IgD-negative memory B cell (primary cell): ENCODE measurements at regions not wholly inside any gene's neighbourhood (a gene's known extent, or its start where the extent isn't known, plus 50 kb on each side); places are given as distances from the start of the nearest gene placed in this dataset.
"Not testable (repeated sequence)": the region's sequence is repeated elsewhere in the genome, so short reads cannot be mapped to it uniquely, and the experiment has no call there.

ENCODE experiments used
- H3K27ac Mint-ChIP-seq, 3 donors: one replicate each; pipeline ENCODE4 v1.8.0; 2020 to 2022; ENCODE audit warnings: mild to moderate bottlenecking in 3 of 3, mixed read lengths in 3 of 3, moderate library complexity in 1 of 3
- H3K27me3 Mint-ChIP-seq: one replicate; pipeline ENCODE4 v1.8.0; 2021; ENCODE audit warnings: mixed read lengths
- H3K36me3 Mint-ChIP-seq: one replicate; pipeline ENCODE4 v1.8.0; 2020; ENCODE audit warnings: mild to moderate bottlenecking, mixed read lengths
- H3K4me1 Mint-ChIP-seq, 3 donors: one replicate each; pipeline ENCODE4 v1.8.0; 2020 to 2022; ENCODE audit warnings: mixed read lengths in 3 of 3, mild to moderate bottlenecking in 1 of 3
- H3K4me3 Mint-ChIP-seq, 4 donors: one replicate each; pipeline ENCODE4 v1.8.0; 2020 to 2022; ENCODE audit warnings: mild to moderate bottlenecking in 4 of 4, mixed read lengths in 4 of 4, moderate library complexity in 3 of 4
- H3K9me3 Mint-ChIP-seq, 3 donors: one replicate each; pipeline ENCODE4 v1.8.0; 2020 to 2021; ENCODE audit warnings: mixed read lengths in 3 of 3, mild to moderate bottlenecking in 1 of 3

DNA sequence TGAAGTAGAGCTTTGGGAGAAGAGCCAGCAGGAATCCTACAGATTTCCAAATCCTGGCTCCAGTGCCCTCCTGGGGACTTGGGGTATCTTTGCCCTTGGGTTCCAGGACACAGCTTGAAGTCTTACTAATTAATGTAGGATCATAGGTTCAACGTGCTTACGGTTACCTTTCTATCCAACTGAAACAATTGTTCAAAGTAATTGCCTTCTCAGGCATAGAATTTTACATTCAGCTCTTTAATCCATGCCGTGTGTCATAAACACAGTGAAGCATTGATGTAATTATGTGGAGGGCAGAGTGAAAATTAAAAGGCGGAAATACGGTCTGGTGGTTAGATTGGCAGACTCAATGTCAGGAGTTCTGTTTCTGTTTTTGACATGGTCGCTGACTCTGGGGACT, 170.4 kb downstream of the COG6 start:
- H3K4me3 Mint-ChIP-seq: peak overlapping the region in 2 of 4 donors; percentile 25 to 30
- H3K4me1 Mint-ChIP-seq: peaks cover 3 to 18% (median 15%) of the 10 kb centered on the region in 3 donors
- H3K27me3 Mint-ChIP-seq: peaks cover 9% of the 10 kb centered on the region
- no peaks in the 10 kb centered on the region for H3K36me3 Mint-ChIP-seq
- H3K27ac Mint-ChIP-seq: no peak overlapping the region
- peaks cover 6 to 13% (median 6%) of the 10 kb centered on the region in 3 donors for H3K9me3 Mint-ChIP-seq

GRCh38 chr13:39835253-39835652, 179.8 kb downstream of the COG6 start:
- H3K27me3 Mint-ChIP-seq: peaks cover 9% of the 10 kb centered on the region
- H3K36me3 Mint-ChIP-seq: peaks cover 2% of the 10 kb centered on the region
- no peak overlapping the region for H3K4me3 Mint-ChIP-seq
- no peaks in the 10 kb centered on the region for H3K9me3 Mint-ChIP-seq
- no peak overlapping the region for H3K27ac Mint-ChIP-seq
- peaks cover 0 to 4% (median 0%) of the 10 kb centered on the region in 3 donors for H3K4me1 Mint-ChIP-seq

DNA sequence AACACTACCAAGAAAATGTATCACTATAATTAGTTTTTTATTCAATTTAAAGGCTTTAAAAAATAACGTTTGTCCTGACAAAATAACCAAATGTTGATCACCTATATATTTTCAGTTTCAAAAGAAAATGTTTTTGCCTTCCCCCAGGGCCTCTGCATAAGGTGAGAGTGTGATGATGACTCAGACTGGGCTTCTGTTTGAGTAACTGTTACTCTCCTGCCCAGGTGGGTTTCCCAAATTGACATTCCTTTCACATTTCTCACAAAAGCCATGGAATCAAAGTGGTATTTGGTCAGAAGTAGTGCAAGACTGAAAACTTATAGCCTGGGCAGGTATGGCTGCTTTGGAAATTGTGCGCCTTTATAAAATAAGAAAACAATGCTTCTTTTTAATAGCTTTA, 180.6 kb downstream of the COG6 start:
- Mint-ChIP-seq H3K4me3 (no peak overlapping the region), H3K27ac (no peak overlapping the region), H3K36me3 (peaks cover 2% of the 10 kb centered on the region), H3K4me1 (peaks cover 0 to 4% (median 0%) of the 10 kb centered on the region in 3 donors), H3K9me3 (no peaks in the 10 kb centered on the region), H3K27me3 (peaks cover 7% of the 10 kb centered on the region)

GRCh38 chr13:39837866-39838265, 182.4 kb downstream of the COG6 start:
- H3K9me3 Mint-ChIP-seq, H3K27me3 Mint-ChIP-seq, H3K4me3 Mint-ChIP-seq, H3K27ac Mint-ChIP-seq, H3K36me3 Mint-ChIP-seq, H3K4me1 Mint-ChIP-seq: not testable (repeated sequence)

- H3K36me3 Mint-ChIP-seq: peaks cover 2% of the 10 kb centered on the region
- H3K4me1 Mint-ChIP-seq: peaks cover 0 to 2% (median 0%) of the 10 kb centered on the region in 3 donors
- no peak overlapping the region for H3K27ac Mint-ChIP-seq
- no peaks in the 10 kb centered on the region for H3K9me3 Mint-ChIP-seq
- peaks cover 9% of the 10 kb centered on the region for H3K27me3 Mint-ChIP-seq
- H3K4me3 Mint-ChIP-seq: no peak overlapping the region
Measured at GRCh38 chr13:39840201-39840600, 184.7 kb downstream of the COG6 start.

DNA sequence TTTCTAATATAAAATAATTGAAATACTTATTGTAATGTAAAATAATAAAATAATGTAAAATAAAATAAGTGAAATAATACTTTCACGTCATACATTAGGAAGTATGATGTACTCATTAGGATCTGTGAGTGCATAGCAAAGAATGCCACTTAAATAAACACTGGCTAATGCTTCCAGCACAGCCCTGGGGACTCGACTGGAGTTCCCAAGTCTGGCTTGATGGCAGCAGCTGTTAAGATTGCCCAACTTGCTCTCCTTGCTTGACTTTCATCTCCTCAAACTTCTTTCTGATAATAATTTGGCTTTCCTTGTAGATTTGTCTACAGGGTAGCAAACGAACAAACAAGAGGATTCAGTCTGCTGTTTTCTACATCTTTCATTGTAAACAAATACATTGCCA, 191.9 kb downstream of the COG6 start:
- Mint-ChIP-seq H3K4me1 (no peaks in the 10 kb centered on the region), H3K9me3 (peaks cover 0 to 14% (median 3%) of the 10 kb centered on the region in 3 donors), H3K4me3 (no peak overlapping the region), H3K27me3 (peaks cover 15% of the 10 kb centered on the region), H3K36me3 (no peaks in the 10 kb centered on the region), H3K27ac (no peak overlapping the region)

DNA sequence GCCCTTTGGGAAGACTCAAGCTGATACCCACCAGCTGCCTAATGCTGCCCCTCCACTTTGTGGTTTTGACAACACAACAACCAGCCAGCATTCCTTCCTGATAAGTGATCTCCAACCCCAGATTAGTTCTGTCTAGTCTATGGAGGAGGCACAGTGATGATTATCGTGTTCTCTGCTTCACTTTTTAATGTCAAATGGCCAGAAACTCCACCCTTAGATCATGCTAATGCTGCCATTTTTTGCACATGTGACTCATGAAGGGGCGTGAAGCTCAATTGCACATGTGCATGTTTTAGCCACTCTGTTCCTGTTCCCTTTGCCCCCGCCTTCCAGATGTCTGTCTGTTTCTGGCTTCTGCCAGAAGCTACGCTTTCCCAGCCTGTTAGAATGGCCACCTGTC, 199.8 kb downstream of the COG6 start:
- Mint-ChIP-seq H3K27ac (no peak overlapping the region), H3K27me3 (peaks cover 17% of the 10 kb centered on the region), H3K4me1 (no peaks in the 10 kb centered on the region), H3K4me3 (no peak overlapping the region), H3K36me3 (no peaks in the 10 kb centered on the region), H3K9me3 (peaks cover 3 to 18% (median 8%) of the 10 kb centered on the region in 3 donors)

- no peak overlapping the region for H3K4me3 Mint-ChIP-seq
- no peaks in the 10 kb centered on the region for H3K36me3 Mint-ChIP-seq
- no peaks in the 10 kb centered on the region for H3K4me1 Mint-ChIP-seq
- H3K27ac Mint-ChIP-seq: no peak overlapping the region
- H3K9me3 Mint-ChIP-seq: peaks cover 0 to 13% (median 8%) of the 10 kb centered on the region in 3 donors
- H3K27me3 Mint-ChIP-seq: peaks cover 15% of the 10 kb centered on the region
Measured at GRCh38 chr13:39856714-39857113, 201.3 kb downstream of the COG6 start.

DNA sequence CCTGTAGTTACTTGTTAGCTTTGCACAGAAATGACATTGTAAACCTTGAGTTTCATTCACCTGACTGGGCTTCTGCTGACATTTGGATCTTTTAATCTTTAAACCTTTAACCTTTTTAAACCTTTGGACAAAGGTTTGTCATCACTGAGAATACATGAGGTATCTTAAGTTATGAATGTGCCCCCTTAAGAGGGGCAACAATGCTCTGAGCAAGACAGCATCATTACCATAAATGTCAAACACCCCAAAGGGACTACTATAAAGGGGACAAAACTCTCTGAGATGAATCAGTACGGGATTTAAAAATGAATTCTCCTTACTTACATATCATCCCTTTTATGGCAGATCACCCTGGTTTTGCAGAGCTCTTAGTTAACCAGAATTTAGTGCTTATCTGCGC, 203.3 kb downstream of the COG6 start:
- no peak overlapping the region for H3K4me3 Mint-ChIP-seq
- no peaks in the 10 kb centered on the region for H3K36me3 Mint-ChIP-seq
- H3K4me1 Mint-ChIP-seq: no peaks in the 10 kb centered on the region
- peaks cover 15% of the 10 kb centered on the region for H3K27me3 Mint-ChIP-seq
- H3K27ac Mint-ChIP-seq: no peak overlapping the region
- H3K9me3 Mint-ChIP-seq: peaks cover 0 to 3% (median 0%) of the 10 kb centered on the region in 3 donors

GRCh38 chr13:39859898-39860297, 204.4 kb downstream of the COG6 start:
- Mint-ChIP-seq H3K9me3 (no peaks in the 10 kb centered on the region), H3K4me1 (no peaks in the 10 kb centered on the region), H3K27me3 (peaks cover 13% of the 10 kb centered on the region), H3K4me3 (no peak overlapping the region), H3K36me3 (no peaks in the 10 kb centered on the region), H3K27ac (no peak overlapping the region)

- no peaks in the 10 kb centered on the region for H3K9me3 Mint-ChIP-seq
- no peak overlapping the region for H3K4me3 Mint-ChIP-seq
- no peaks in the 10 kb centered on the region for H3K36me3 Mint-ChIP-seq
- H3K27me3 Mint-ChIP-seq: peaks cover 18% of the 10 kb centered on the region
- H3K4me1 Mint-ChIP-seq: no peaks in the 10 kb centered on the region
- no peak overlapping the region for H3K27ac Mint-ChIP-seq
Measured at GRCh38 chr13:39862900-39863299, 207.4 kb downstream of the COG6 start.

- Mint-ChIP-seq H3K27me3 (peaks cover 16% of the 10 kb centered on the region), H3K36me3 (no peaks in the 10 kb centered on the region), H3K9me3 (no peaks in the 10 kb centered on the region), H3K4me3 (no peak overlapping the region), H3K4me1 (no peaks in the 10 kb centered on the region), H3K27ac (no peak overlapping the region)
Measured at GRCh38 chr13:39864221-39864620, 208.8 kb downstream of the COG6 start.

DNA sequence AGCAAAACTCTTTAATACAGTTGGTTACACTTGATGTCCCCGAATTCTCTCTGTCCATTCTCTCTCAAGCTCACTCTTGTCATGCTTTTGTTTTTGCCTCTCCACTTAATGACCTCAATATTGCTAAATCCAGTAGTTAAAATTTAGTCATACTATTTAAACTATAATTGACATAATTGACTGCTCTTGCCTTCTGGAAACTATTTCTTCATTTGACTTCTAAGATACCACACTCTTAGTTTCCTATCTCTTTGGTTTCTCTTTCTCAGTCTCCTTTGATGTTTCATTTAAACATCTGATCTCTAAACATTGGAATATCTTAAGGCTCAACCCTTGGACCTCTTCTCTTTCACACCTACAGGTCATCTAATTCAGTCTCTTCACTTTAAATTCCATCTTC, 211.3 kb downstream of the COG6 start:
- Mint-ChIP-seq H3K4me3 (no peak overlapping the region), H3K9me3 (no peaks in the 10 kb centered on the region), H3K4me1 (no peaks in the 10 kb centered on the region), H3K27me3 (peaks cover 12% of the 10 kb centered on the region), H3K36me3 (no peaks in the 10 kb centered on the region), H3K27ac (no peak overlapping the region)

DNA sequence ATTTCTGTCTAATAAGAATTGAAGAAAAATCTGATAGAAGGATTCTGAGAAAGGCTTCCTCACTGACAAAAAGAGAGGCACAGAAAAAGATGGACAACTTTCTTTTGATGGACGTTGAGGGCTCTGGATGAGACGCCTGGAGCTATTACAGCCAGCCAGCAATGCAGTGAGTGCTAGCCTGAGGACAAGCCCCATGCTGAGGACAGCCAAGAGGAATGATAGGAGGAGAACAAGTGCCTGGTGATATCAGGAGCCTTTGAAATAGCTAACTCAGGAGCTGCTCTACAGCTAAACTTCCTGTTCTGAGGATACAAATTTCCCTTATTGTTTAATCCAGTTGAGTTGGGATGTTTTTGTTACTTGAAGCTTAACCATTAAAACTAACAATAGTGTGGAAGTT, 212.3 kb downstream of the COG6 start:
- Mint-ChIP-seq H3K27ac (no peak overlapping the region), H3K4me3 (no peak overlapping the region), H3K4me1 (no peaks in the 10 kb centered on the region), H3K9me3 (no peaks in the 10 kb centered on the region), H3K36me3 (no peaks in the 10 kb centered on the region), H3K27me3 (peaks cover 12% of the 10 kb centered on the region)

DNA sequence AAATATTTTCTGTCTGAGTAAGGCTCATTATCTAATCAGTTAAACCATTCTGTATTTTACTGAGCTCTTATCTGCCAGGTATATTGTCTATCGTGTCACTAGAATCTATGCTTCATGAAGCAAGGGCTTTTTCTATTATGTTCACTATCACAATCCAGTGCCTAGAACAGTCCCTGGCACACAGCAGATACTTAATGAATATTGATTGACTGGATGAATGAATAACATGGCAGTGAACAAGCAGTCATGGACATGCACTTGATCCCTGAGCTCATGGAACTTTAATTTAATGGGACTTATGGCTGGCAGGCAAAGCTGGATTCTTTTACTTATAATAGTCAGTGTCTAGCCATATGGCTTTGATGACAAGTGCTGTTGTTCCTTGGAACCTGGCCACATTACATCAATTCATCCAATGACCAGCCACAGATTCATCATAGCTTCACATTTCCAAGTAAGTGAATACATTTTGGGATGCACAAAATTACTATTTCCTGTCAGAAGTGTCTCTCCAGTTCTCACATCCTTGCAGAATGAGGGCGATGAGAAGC, 214.8 kb downstream of the COG6 start:
- no peaks in the 10 kb centered on the region for H3K36me3 Mint-ChIP-seq
- no peak overlapping the region for H3K27ac Mint-ChIP-seq
- no peak overlapping the region for H3K4me3 Mint-ChIP-seq
- peaks cover 14% of the 10 kb centered on the region for H3K27me3 Mint-ChIP-seq
- no peaks in the 10 kb centered on the region for H3K4me1 Mint-ChIP-seq
- H3K9me3 Mint-ChIP-seq: no peaks in the 10 kb centered on the region

- no peaks in the 10 kb centered on the region for H3K4me1 Mint-ChIP-seq
Measured at GRCh38 chr13:39874331-39875053, 219.0 kb downstream of the COG6 start.

More at GRCh38 chr13:39874331-39875053, 219.0 kb downstream of the COG6 start:
- H3K36me3 Mint-ChIP-seq: no peaks in the 10 kb centered on the region
- no peak overlapping the region for H3K4me3 Mint-ChIP-seq
- H3K27ac Mint-ChIP-seq: no peak overlapping the region
- H3K27me3 Mint-ChIP-seq: peaks cover 10% of the 10 kb centered on the region
- no peaks in the 10 kb centered on the region for H3K9me3 Mint-ChIP-seq
